DLD1 (cell line): ENCODE measurements at regions not wholly inside any gene's neighbourhood (a gene's known extent, or its start where the extent isn't known, plus 50 kb on each side); places are given as distances from the start of the nearest gene placed in this dataset.

Experiments used
- in situ Hi-C: cut with HindIII; loops from 2 replicates; pipeline ENCODE4 v1.10.0; 2017; ENCODE audit warnings: low sequenced_read_pairs

GRCh38 chr4:152236519-152237056 is 299.3 kb downstream of the FBXW7 start:
- in situ Hi-C loops = no loop called here

- in situ Hi-C loops = no loop called here
Measured at GRCh38 chr4:152235718-152236117, 300.2 kb downstream of the FBXW7 start.

GRCh38 chr4:152234571-152234970 is 301.3 kb downstream of the FBXW7 start:
- in situ Hi-C loops = no loop called here

GRCh38 chr4:152232271-152232670 is 303.6 kb downstream of the FBXW7 start:
- in situ Hi-C loops = no loop called here

GRCh38 chr4:152229782-152230289 is 306.1 kb downstream of the FBXW7 start:
- in situ Hi-C loops = no loop called here

- in situ Hi-C loops = no loop called here
Measured at GRCh38 chr4:152225680-152226079, 310.2 kb downstream of the FBXW7 start.

- in situ Hi-C loops = no loop called here
Measured at GRCh38 chr4:152224721-152225420, 311.0 kb downstream of the FBXW7 start.

GRCh38 chr4:152224223-152224622 is 311.7 kb downstream of the FBXW7 start:
- in situ Hi-C loops = no loop called here

GRCh38 chr4:152223600-152223999 is 312.3 kb downstream of the FBXW7 start:
- in situ Hi-C loops = no loop called here

- in situ Hi-C loops = no loop called here
Measured at GRCh38 chr4:152221816-152222516, 313.9 kb downstream of the FBXW7 start.

- in situ Hi-C loops = no loop called here
Measured at GRCh38 chr4:152220201-152220666, 315.7 kb downstream of the FBXW7 start.

GRCh38 chr4:152218576-152218975 is 317.3 kb downstream of the FBXW7 start:
- in situ Hi-C loops = no loop called here

- in situ Hi-C loops = no loop called here
Measured at GRCh38 chr4:152217896-152218295, 318.0 kb downstream of the FBXW7 start.

- in situ Hi-C loops = no loop called here
Measured at GRCh38 chr4:152211936-152212653, 323.8 kb downstream of the FBXW7 start.

GRCh38 chr4:152209772-152210493 is 326.0 kb downstream of the FBXW7 start:
- in situ Hi-C loops = no loop called here

- in situ Hi-C loops = no loop called here
Measured at GRCh38 chr4:152207378-152207720, 328.5 kb downstream of the FBXW7 start.

- in situ Hi-C loops = no loop called here
Measured at GRCh38 chr4:152206646-152207377, 329.1 kb downstream of the FBXW7 start.

GRCh38 chr4:152206185-152206584 is 329.7 kb downstream of the FBXW7 start:
- in situ Hi-C loops = no loop called here

- in situ Hi-C loops = no loop called here
Measured at GRCh38 chr4:152202415-152202814, 333.5 kb downstream of the FBXW7 start.
